Natural killer cell (primary cell): ENCODE measurements at regions not wholly inside any gene's neighbourhood (a gene's known extent, or its start where the extent isn't known, plus 50 kb on each side); places are given as distances from the start of the nearest gene placed in this dataset.

Experiments used
- ATAC-seq, 3 donors: fragments of 150-1000 bp in 2 of 3; fragments of 200-7000 bp in 1 of 3; cut with Tn5 transposase; 1 replicate in 1 of 3; 2 replicates in 2 of 3; pipeline ENCODE4 v1.10.0; 2021; ENCODE audit warnings: mild to moderate bottlenecking in 2 of 3, moderate library complexity in 2 of 3
- DNase-seq, 2 donors: peaks; one replicate each; pipeline versions ENCODE4 v3.0.0 to v3.0.0-alpha.2; 2013 to 2021; ENCODE audit warnings: mixed read lengths in 1 of 2
- H3K27ac ChIP-seq: one replicate; pipeline ENCODE4 v1.5.1; 2013; ENCODE audit warnings: mild to moderate bottlenecking, low read length
- H3K27me3 ChIP-seq: one replicate; pipeline ENCODE4 v1.6.1; 2013; ENCODE audit warnings: low read length; ENCODE audit not compliant: control insufficient read depth, insufficient read depth
- H3K36me3 ChIP-seq: one replicate; pipeline ENCODE4 v1.6.1; 2013; ENCODE audit warnings: low read length; ENCODE audit not compliant: control insufficient read depth, insufficient read depth
- H3K4me1 ChIP-seq: one replicate; pipeline ENCODE4 v1.6.1; 2013; ENCODE audit warnings: low read length; ENCODE audit not compliant: control insufficient read depth, insufficient read depth
- H3K4me3 ChIP-seq: one replicate; pipeline ENCODE4 v1.5.1; 2013; ENCODE audit warnings: low read length
- H3K9me3 ChIP-seq: one replicate; pipeline ENCODE4 v1.6.1; 2013; ENCODE audit warnings: low read length; ENCODE audit not compliant: control insufficient read depth, insufficient read depth
- H3K27ac Mint-ChIP-seq, 2 donors: one replicate each; pipeline ENCODE4 v1.8.0; 2022; ENCODE audit warnings: mild to moderate bottlenecking in 2 of 2, mixed read lengths in 2 of 2, moderate library complexity in 1 of 2
- H3K27me3 Mint-ChIP-seq, 2 donors: one replicate each; pipeline ENCODE4 v1.8.0; 2022; ENCODE audit warnings: low read depth in 2 of 2, mixed read lengths in 2 of 2
- H3K36me3 Mint-ChIP-seq: one replicate; pipeline ENCODE4 v1.8.0; 2022; ENCODE audit warnings: mixed read lengths
- H3K4me1 Mint-ChIP-seq, 2 donors: one replicate each; pipeline ENCODE4 v1.8.0; 2022; ENCODE audit warnings: mixed read lengths in 2 of 2
- H3K4me3 Mint-ChIP-seq: one replicate; pipeline ENCODE4 v1.8.0; 2022; ENCODE audit warnings: mild to moderate bottlenecking, moderate library complexity, mixed read lengths
- H3K9me3 Mint-ChIP-seq, 2 donors: one replicate each; pipeline ENCODE4 v1.8.0; 2022; ENCODE audit warnings: mixed read lengths in 2 of 2
- WGBS: methylation state at CpG from one replicate; pipeline ENCODE4 v1.1.7; 2013; ENCODE audit warnings: missing lambda C conversion rate; ENCODE audit not compliant: insufficient coverage; 5-methylcytosine and 5-hydroxymethylcytosine counted together
- intact Hi-C: fragments of 100-400 bp; cut with micrococcal nuclease; formaldehyde crosslinking; loops from one replicate; pipeline ENCODE4 v1.14.2; 2022
- TF ChIP-seq, protein P1 (sequence below): fragments of 200-600 bp; IDR thresholded peaks from one replicate; pipeline ENCODE4 v1.8.0; 2022; ENCODE audit warnings: antibody characterized with exemption

GRCh38 chr2:175750195-175750594, 251.9 kb downstream of the LNPK start:
- WGBS = 75% methylated on average over 4 of the region's 4 CpGs
- no peaks in the 10 kb centered on the region for H3K36me3 Mint-ChIP-seq
- ATAC-seq = no peak
- no peaks in the 10 kb centered on the region for H3K9me3 ChIP-seq
- no peak overlapping the region for H3K27ac ChIP-seq
- intact Hi-C loops = no loop called here
- H3K27me3 ChIP-seq = no peaks in the 10 kb centered on the region
- no peak overlapping the region for H3K4me3 ChIP-seq
- H3K36me3 ChIP-seq = no peaks in the 10 kb centered on the region
- TF ChIP-seq, protein P1, sequence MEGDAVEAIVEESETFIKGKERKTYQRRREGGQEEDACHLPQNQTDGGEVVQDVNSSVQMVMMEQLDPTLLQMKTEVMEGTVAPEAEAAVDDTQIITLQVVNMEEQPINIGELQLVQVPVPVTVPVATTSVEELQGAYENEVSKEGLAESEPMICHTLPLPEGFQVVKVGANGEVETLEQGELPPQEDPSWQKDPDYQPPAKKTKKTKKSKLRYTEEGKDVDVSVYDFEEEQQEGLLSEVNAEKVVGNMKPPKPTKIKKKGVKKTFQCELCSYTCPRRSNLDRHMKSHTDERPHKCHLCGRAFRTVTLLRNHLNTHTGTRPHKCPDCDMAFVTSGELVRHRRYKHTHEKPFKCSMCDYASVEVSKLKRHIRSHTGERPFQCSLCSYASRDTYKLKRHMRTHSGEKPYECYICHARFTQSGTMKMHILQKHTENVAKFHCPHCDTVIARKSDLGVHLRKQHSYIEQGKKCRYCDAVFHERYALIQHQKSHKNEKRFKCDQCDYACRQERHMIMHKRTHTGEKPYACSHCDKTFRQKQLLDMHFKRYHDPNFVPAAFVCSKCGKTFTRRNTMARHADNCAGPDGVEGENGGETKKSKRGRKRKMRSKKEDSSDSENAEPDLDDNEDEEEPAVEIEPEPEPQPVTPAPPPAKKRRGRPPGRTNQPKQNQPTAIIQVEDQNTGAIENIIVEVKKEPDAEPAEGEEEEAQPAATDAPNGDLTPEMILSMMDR = no peak
- H3K27ac Mint-ChIP-seq = no peak overlapping the region
- peaks cover 0 to 5% of the 10 kb centered on the region in 2 donors for H3K27me3 Mint-ChIP-seq
- no peak overlapping the region for H3K4me3 Mint-ChIP-seq
- no peaks in the 10 kb centered on the region for H3K4me1 Mint-ChIP-seq
- H3K4me1 ChIP-seq = no peaks in the 10 kb centered on the region
- H3K9me3 Mint-ChIP-seq = peaks cover 0 to 2% of the 10 kb centered on the region in 2 donors
- DNase-seq = no peak

DNA sequence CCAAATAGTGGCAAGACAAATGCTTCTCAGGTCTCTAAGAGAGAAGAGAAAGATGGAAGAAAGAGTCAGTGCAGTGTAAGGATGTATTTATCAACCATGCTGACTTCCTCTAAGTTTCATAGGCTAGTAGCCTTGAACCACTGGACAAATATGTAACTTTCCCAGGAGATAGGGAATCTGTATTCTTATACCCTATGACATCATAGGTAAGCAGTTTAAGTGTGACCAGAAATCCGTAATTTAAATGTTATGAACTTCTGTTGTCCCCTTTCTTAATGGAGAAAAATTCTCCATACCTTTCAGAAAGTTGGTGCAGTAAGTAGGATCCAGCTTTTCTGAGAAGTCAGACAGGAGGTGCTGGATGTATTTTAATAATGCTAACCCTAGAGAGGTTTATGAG, 256.2 kb downstream of the LNPK start:
- no peaks in the 10 kb centered on the region for H3K36me3 Mint-ChIP-seq
- WGBS = no CpG with 5 or more reads among the region's 1 CpG
- Histone ChIP-seq H3K4me3 (no peak overlapping the region), H3K27ac (no peak overlapping the region), H3K36me3 (no peaks in the 10 kb centered on the region), H3K9me3 (no peaks in the 10 kb centered on the region), H3K4me1 (no peaks in the 10 kb centered on the region), H3K27me3 (no peaks in the 10 kb centered on the region)
- H3K4me1 Mint-ChIP-seq = no peaks in the 10 kb centered on the region
- no peak overlapping the region for H3K4me3 Mint-ChIP-seq
- peaks cover 0 to 5% of the 10 kb centered on the region in 2 donors for H3K27me3 Mint-ChIP-seq
- ATAC-seq (no peak), DNase-seq (no peak)
- no peak overlapping the region for H3K27ac Mint-ChIP-seq
- peaks cover 0 to 4% of the 10 kb centered on the region in 2 donors for H3K9me3 Mint-ChIP-seq
- TF ChIP-seq, protein P1 = no peak
- intact Hi-C loops = no loop called here

DNA sequence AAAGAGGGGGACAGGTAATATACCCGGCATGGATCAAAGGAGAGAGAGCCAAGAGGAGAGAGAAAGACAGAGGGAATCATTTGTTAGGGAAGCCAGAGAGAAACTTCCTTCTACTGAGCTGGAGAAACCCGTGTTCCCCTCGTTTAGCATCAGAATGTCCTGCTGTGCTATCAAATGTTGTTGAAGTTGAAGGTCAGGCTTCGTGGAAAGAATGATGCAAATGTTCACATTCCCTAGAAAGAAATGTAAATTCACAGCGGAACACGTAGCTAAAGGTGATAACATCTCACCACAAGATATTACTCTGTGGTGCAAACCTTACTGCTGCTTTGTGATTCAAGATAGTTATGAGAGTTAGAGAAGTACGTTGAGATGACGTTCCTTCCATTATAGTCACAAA, 258.1 kb downstream of the LNPK start:
- TF ChIP-seq, protein P1 = no peak
- Mint-ChIP-seq H3K4me3 (no peak overlapping the region), H3K9me3 (peaks cover 0 to 2% of the 10 kb centered on the region in 2 donors), H3K27ac (no peak overlapping the region), H3K27me3 (peaks cover 0 to 3% of the 10 kb centered on the region in 2 donors), H3K4me1 (no peaks in the 10 kb centered on the region), H3K36me3 (no peaks in the 10 kb centered on the region)
- intact Hi-C loops = no loop called here
- WGBS = 61% methylated on average over 7 of the region's 8 CpGs
- Histone ChIP-seq H3K9me3 (no peaks in the 10 kb centered on the region), H3K27ac (no peak overlapping the region), H3K36me3 (no peaks in the 10 kb centered on the region), H3K4me3 (no peak overlapping the region), H3K27me3 (no peaks in the 10 kb centered on the region), H3K4me1 (no peaks in the 10 kb centered on the region)
- no peak for DNase-seq
- no peak for ATAC-seq

DNA sequence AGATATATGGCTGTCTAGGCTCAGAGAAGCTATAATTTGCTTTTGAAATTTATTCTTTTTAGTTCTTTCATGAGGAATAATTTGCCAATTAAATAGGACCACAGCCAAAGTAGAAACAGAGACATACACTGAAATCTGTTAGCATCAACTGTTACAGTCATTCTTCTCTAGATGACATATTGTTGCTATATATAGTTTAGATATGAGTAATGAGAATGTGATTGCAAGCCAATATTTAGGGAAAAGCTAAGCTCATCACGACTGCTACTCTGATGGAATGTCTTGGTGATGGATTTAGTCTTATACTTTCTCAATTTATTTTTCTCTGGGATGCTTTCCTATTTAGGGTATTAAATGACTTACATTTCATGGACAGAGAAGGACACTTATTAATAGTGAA, 259.1 kb downstream of the LNPK start:
- H3K4me1 Mint-ChIP-seq = no peaks in the 10 kb centered on the region
- peaks cover 3 to 8% of the 10 kb centered on the region in 2 donors for H3K27me3 Mint-ChIP-seq
- no peak for DNase-seq
- intact Hi-C loops = no loop called here
- no peak overlapping the region for H3K4me3 ChIP-seq
- no CpG with 5 or more reads among the region's 1 CpG for WGBS
- H3K36me3 ChIP-seq = no peaks in the 10 kb centered on the region
- H3K9me3 Mint-ChIP-seq = peaks cover 0 to 2% of the 10 kb centered on the region in 2 donors
- H3K27ac ChIP-seq = no peak overlapping the region
- no peaks in the 10 kb centered on the region for H3K4me1 ChIP-seq
- H3K9me3 ChIP-seq = no peaks in the 10 kb centered on the region
- H3K27ac Mint-ChIP-seq = no peak overlapping the region
- TF ChIP-seq, protein P1 = no peak
- no peaks in the 10 kb centered on the region for H3K27me3 ChIP-seq
- H3K4me3 Mint-ChIP-seq = no peak overlapping the region
- ATAC-seq = no peak
- H3K36me3 Mint-ChIP-seq = no peaks in the 10 kb centered on the region
